Anterior cingulate cortex (tissue), 58 donors: ENCODE measurements at regions not wholly inside any gene's neighbourhood (a gene's known extent, or its start where the extent isn't known, plus 50 kb on each side); places are given as distances from the start of the nearest gene placed in this dataset.

ENCODE experiments used
- DNase-seq, 58 donors: peaks; one replicate each; lab custom pipeline; 2025; lab: John Stamatoyannopoulos, UW

- DNase-seq, result no peak
These were observed 252.2 kb downstream of the SHQ1 start for GRCh38 chr3:72595927-72596610.

- no peak for DNase-seq
These were observed 252.9 kb downstream of the SHQ1 start for GRCh38 chr3:72595376-72595775.

- no peak for DNase-seq
These were observed 253.5 kb downstream of the SHQ1 start for GRCh38 chr3:72594615-72595215.

- DNase-seq, result no peak
These were observed 254.3 kb downstream of the SHQ1 start for GRCh38 chr3:72593881-72594397.

- peak in 30 of 58 donors; percentile 2 to 64 (median 19) for DNase-seq
These were observed 256.5 kb downstream of the SHQ1 start for GRCh38 chr3:72591522-72592421.

- no peak for DNase-seq
These were observed 257.5 kb downstream of the SHQ1 start for GRCh38 chr3:72590732-72591221.

GRCh38 chr3:72587282-72587681 is 261.0 kb downstream of the SHQ1 start:
- DNase-seq, result no peak

DNA sequence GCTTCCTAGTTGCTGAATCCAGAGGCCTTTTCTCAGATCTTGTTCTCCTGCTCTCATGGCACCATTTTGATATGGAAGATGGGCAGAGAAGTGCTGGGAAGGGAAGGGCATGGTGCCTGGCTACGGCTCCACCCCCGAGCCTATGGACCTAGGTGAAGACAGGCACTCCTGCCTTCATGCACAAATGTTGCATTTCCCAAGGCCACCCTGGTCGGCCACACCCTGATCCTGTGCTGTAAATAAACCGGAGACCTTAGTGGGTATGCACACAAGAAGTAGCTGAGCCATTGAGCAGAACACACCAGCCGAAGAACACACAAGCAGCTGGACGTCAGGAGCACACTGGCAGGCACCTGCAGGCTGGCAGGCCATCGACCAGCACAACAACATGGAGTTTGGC is 261.6 kb downstream of the SHQ1 start:
- no peak for DNase-seq

GRCh38 chr3:72585966-72586365 is 262.3 kb downstream of the SHQ1 start:
- no peak for DNase-seq

DNA sequence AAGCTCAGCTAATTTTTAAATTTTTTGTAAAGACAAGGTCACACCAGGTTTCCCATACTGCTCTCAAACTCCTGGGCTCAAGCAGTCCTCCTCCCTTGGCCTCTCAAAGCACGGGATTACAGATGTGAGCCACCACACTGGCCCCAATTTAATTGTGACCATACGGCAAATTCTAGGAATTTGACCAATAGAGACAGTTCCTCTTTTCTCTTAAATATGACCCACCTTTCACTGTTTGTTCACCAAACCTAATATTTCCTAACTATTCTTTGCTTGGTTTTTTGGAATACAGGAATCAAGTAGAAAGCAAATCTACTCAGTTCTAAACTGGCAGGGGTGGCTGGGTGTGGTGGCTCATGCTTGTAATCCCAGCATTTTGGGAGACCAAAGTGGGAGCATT is 264.0 kb downstream of the SHQ1 start:
- no peak for DNase-seq

GRCh38 chr3:72582963-72583362 is 265.3 kb downstream of the SHQ1 start:
- no peak for DNase-seq

DNA sequence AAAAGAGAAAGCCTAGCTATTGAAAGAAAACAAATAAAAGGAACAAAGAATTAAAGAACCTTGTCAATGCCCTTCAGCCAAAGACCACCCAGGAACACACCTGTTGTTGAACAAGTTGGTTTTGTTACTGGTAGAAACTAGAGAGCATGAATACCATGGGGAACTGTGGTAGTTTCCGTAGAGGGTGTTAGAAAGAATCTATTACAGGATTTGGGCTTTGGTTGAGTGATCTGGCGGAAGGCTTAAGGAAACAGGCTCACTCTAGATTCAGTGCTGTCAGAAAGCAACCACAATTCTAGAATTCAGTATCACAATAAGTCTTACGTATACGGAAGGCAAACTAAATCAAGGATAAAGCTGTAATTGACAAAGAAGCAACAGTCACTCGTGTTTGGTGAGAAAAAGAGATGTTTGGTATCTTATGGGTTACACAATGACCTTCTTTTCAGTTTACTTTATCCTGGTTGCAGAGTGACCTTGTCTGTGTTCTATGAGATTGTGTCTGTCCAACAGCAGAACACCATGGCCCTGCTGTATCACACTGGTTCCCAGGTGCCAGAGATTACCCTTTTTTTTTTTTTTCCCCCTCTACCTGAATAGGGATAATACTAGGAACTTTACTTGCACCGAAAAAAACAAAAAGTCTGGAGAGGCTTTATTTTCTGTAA is 265.9 kb downstream of the SHQ1 start:
- no peak for DNase-seq

- no peak for DNase-seq
These were observed 267.3 kb downstream of the SHQ1 start for GRCh38 chr3:72580900-72581299.

GRCh38 chr3:72580246-72580756 is 267.9 kb downstream of the SHQ1 start:
- no peak for DNase-seq

DNA sequence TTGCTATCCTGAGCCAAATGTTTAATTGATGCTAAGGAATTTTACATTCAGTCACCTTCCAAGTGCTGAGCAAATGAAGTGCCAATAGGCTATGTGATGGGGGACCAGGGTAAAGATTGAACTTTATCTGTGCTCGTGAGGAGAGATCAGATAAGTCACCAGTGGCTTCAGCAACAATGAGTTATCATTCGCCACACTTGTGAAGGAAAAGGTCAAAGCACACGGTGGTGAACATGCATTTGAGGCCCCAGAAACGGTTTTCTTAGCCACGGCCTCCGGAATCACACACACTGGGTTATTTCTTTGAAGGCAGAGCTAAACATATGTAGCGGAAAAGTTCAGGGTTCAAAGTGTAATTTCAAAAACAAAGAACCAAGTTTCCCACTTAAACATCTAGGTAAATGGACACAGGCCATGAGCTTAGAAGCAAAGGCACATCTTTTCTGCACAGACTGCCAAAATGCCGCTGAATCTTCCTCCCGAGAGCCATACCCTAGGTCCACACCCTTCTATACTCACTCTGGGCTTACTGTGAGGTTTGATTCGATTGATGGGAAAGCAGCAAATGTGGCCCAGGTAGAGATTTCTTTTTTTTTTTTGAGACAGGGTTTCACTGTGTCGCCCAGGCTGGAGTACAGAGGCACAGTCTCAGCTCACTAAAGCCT is 268.5 kb downstream of the SHQ1 start:
- no peak for DNase-seq

DNA sequence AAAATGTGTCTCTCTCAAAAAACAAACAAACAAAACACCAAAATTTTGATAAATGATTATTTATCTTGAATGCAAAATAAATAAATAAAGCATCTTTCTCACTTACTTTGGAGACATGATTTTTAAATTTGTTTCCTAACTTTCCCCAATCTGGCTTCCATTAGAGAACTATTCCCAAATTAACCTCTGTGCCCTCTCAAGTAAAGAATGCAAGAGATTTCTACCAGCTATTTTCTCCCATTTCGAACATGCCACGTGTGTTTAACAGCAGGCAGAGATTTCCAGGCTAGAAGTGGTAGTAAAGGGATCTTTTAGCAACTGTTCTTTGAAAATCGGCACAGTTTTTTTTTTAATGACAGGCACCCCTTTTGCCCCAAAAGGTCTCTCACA is 269.1 kb downstream of the SHQ1 start:
- DNase-seq, result no peak

- DNase-seq, result no peak
These were observed 271.1 kb downstream of the SHQ1 start for GRCh38 chr3:72577190-72577589.

DNA sequence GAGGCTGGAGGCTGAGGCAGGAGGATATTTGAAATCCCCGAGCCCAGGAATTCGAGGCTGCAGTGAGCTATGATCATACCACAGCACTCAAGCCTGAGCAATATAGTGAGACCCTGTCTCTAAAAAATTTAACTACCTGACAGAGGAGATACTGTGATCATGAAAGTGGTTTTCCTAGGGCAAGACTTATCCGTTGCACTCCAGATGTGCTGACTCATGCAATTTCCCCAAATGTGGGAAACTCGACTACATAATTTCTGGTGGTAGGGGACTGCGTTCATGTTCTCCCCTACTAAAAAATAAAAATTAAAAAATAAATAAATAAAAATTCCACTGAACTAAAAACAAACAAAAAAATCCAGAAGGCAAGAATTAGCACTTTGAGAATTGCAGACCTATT is 271.7 kb downstream of the SHQ1 start:
- no peak for DNase-seq

DNA sequence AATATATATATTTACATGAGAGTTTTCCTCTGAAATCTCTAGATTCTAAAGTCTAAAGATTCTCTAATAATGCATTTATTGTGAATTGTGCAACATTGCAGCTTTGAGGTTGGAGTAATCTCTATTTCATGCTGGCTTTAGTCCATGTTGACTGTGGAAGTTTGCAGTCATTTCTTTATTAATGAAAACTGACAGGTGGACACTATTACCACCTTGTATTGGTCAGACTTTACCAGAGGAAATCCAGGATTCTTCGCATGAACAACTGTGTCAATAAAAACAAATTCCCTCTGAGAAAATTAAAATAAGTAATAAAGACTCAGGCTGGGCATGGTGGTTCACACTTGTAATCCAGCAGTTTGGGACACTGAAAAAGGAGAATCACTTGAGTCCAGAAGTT is 274.1 kb downstream of the SHQ1 start:
- no peak for DNase-seq

DNA sequence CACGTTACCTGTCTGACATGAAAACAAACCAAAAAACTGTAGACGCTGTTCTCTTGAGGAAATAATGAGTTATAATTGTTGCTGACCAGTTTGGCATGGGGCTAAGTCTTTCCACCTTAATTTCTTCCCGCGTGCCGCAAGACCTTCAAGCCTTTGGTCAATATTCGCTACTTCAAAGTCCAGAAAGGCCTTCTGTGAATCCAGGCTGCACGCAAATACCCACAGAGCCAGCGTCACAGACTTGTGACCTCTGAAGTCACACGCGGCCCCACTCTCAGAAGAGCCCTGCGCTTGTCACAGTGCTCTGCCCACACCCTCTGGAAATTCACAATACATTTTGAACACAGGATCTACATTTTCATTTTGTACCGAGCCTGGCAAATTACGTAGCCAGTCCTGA is 275.2 kb downstream of the SHQ1 start:
- DNase-seq, result no peak
